GM23338 (cell line): ENCODE measurements at regions not wholly inside any gene's neighbourhood (a gene's known extent, or its start where the extent isn't known, plus 50 kb on each side); places are given as distances from the start of the nearest gene placed in this dataset.

ENCODE experiments used
- ATAC-seq: fragments of 200-7000 bp; cut with Tn5 transposase; 3 replicates; pipeline ENCODE4 v1.9.1; 2020
- DNase-seq: peaks from one replicate; pipeline ENCODE4 v3.0.0-alpha.2; 2015; ENCODE audit warnings: low spot score
- H2AFZ ChIP-seq: fragments of 200-600 bp; sonication (generic); 2 replicates; pipeline ENCODE4 v1.8.0; 2016; ENCODE audit warnings: antibody characterized with exemption, mild to moderate bottlenecking, moderate library complexity
- H3F3A ChIP-seq: fragments of 200-600 bp; sonication (generic); replicated peaks from 2 replicates; pipeline ENCODE4 v1.8.0; 2017; ENCODE audit warnings: antibody characterized with exemption, mixed run types, low read depth
- H3K27ac ChIP-seq: fragments of 200-600 bp; sonication (generic); 2 replicates; pipeline ENCODE4 v1.6.1; 2016; ENCODE audit warnings: low read depth
- H3K27me3 ChIP-seq: fragments of 200-600 bp; sonication (generic); 2 replicates; pipeline ENCODE4 v1.8.0; 2016; ENCODE audit warnings: mild to moderate bottlenecking, mixed run types, moderate library complexity; ENCODE audit not compliant: insufficient read depth
- H3K36me3 ChIP-seq: fragments of 200-600 bp; sonication (generic); 2 replicates; pipeline ENCODE4 v1.8.0; 2016; ENCODE audit warnings: mild to moderate bottlenecking; ENCODE audit not compliant: insufficient read depth
- H3K4me1 ChIP-seq: fragments of 200-600 bp; sonication (generic); 2 replicates; pipeline ENCODE4 v1.8.0; 2016; ENCODE audit warnings: mild to moderate bottlenecking, moderate library complexity; ENCODE audit not compliant: insufficient read depth
- H3K4me2 ChIP-seq: fragments of 200-600 bp; sonication (generic); 2 replicates; pipeline ENCODE4 v1.7.1; 2017; ENCODE audit warnings: mixed run types
- H3K4me3 ChIP-seq: fragments of 200-600 bp; sonication (generic); 2 replicates; pipeline ENCODE4 v1.6.1; 2016; ENCODE audit warnings: mixed run types
- H3K79me2 ChIP-seq: fragments of 200-600 bp; sonication (generic); replicated peaks from 2 replicates; pipeline ENCODE4 v1.8.0; 2017; ENCODE audit warnings: mild to moderate bottlenecking; ENCODE audit not compliant: insufficient read depth
- H3K9me2 ChIP-seq: fragments of 200-600 bp; sonication (generic); 2 replicates; pipeline ENCODE4 v1.8.0; 2017; ENCODE audit not compliant: insufficient read depth
- H4K20me1 ChIP-seq: fragments of 200-600 bp; sonication (generic); replicated peaks from 2 replicates; pipeline ENCODE4 v1.8.0; 2017; ENCODE audit warnings: mild to moderate bottlenecking; ENCODE audit not compliant: insufficient read depth
- H3K27ac Mint-ChIP-seq: 2 replicates; pipeline ENCODE4 v1.8.0; 2020; ENCODE audit warnings: inconsistent platforms, mild to moderate bottlenecking, moderate library complexity, mixed read lengths
- H3K27me3 Mint-ChIP-seq: 3 replicates; pipeline ENCODE4 v1.8.0; 2022; ENCODE audit warnings: low read depth, mild to moderate bottlenecking, moderate library complexity, mixed read lengths, inconsistent platforms; ENCODE audit not compliant: insufficient read depth, poor library complexity
- H3K36me3 Mint-ChIP-seq: 3 replicates; pipeline ENCODE4 v1.8.0; 2021; ENCODE audit warnings: low read depth, mild to moderate bottlenecking, inconsistent platforms, moderate library complexity, mixed read lengths
- H3K4me1 Mint-ChIP-seq: 3 replicates; pipeline ENCODE4 v1.8.0; 2020; ENCODE audit warnings: mild to moderate bottlenecking, inconsistent platforms, mixed read lengths
- H3K4me3 Mint-ChIP-seq: 3 replicates; pipeline ENCODE4 v1.8.0; 2021; ENCODE audit warnings: moderate library complexity, mild to moderate bottlenecking, inconsistent platforms, mixed read lengths
- H3K9me3 Mint-ChIP-seq: 3 replicates; pipeline ENCODE4 v1.8.0; 2020; ENCODE audit warnings: moderate library complexity, mild to moderate bottlenecking, inconsistent platforms, mixed read lengths
- CTCF ChIP-seq, 2 experiments: fragments of 200-600 bp in 1 of 2; sonication (generic) in 1 of 2; conservative IDR thresholded peaks; 2 replicates each; pipeline versions ENCODE4 v1.5.1 to v1.6.1; 2016 to 2017; ENCODE audit warnings: antibody characterized with exemption in 2 of 2, low read depth in 2 of 2, mild to moderate bottlenecking in 2 of 2, moderate library complexity in 1 of 2
- REST ChIP-seq: IDR thresholded peaks from one replicate; pipeline ENCODE4 v1.6.1; 2018; ENCODE audit warnings: antibody characterized with exemption; ENCODE audit not compliant: unreplicated experiment
- STAT1 ChIP-seq: IDR thresholded peaks from one replicate; pipeline ENCODE4 v1.6.1; 2016; ENCODE audit warnings: antibody characterized with exemption; ENCODE audit not compliant: unreplicated experiment
- TF ChIP-seq, protein P1 (sequence below): fragments of 250-450 bp; sonication (Bioruptor Pico); IDR thresholded peaks from 2 replicates; pipeline ENCODE4 v1.5.0; 2020; ENCODE audit warnings: mild to moderate bottlenecking, moderate library complexity

GRCh38 chr2:45083175-45083574, 73.9 kb upstream of the SIX2 start:
- H3K4me2 ChIP-seq: no peak overlapping the region
- DNase-seq (no peak), ATAC-seq (peak; percentile 47; the same call in 2 of the 3 replicates)
- no peak overlapping the region for H3K27ac Mint-ChIP-seq
- H4K20me1 ChIP-seq: no peaks in the 10 kb centered on the region
- H3K79me2 ChIP-seq: no peaks in the 10 kb centered on the region
- no peaks in the 10 kb centered on the region; the same call in 1 of the 3 replicates for H3K9me3 Mint-ChIP-seq
- no peaks in the 10 kb centered on the region for H3F3A ChIP-seq
- no peak overlapping the region for H2AFZ ChIP-seq
- no peaks in the 10 kb centered on the region for H3K4me1 ChIP-seq
- no peaks in the 10 kb centered on the region for H3K9me2 ChIP-seq
- H3K4me1 Mint-ChIP-seq: no peaks in the 10 kb centered on the region
- H3K4me3 Mint-ChIP-seq: no peak overlapping the region
- no peak overlapping the region for H3K4me3 ChIP-seq
- H3K36me3 ChIP-seq: no peaks in the 10 kb centered on the region
- peaks cover 6% of the 10 kb centered on the region for H3K27me3 Mint-ChIP-seq
- no peak overlapping the region for H3K27ac ChIP-seq
- H3K27me3 ChIP-seq: no peaks in the 10 kb centered on the region
- H3K36me3 Mint-ChIP-seq: no peaks in the 10 kb centered on the region
- peak in 1 of 2 experiments; percentile 29; a peak in 2 of 4 replicates for TF ChIP-seq CTCF (conservative IDR thresholded peaks at IDR 0.05; ENCODE audit: low read depth in 2 of 2)
- no peak for TF ChIP-seq STAT1

DNA sequence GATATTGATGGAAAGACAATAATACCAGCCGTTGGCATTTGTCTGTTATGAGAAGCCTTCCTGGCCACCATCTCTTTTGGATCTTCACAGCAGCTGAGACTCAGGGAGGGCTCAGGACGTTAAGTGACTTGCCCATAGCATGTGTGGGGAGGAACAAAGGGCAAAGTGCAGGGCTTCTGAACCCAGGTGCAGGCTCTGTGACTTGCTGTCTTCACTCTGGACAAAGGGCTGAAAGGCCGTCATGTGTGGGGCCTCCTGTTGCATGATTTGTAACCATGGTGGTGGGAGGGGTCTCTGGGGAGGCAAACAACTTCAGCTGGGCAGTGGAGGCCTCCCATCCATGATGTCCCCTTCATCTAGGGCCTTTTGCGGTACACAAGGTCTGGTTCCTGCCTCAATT, 65.5 kb upstream of the SIX2 start:
- Histone ChIP-seq H3K79me2 (no peaks in the 10 kb centered on the region), H4K20me1 (no peaks in the 10 kb centered on the region), H2AFZ (no peak overlapping the region), H3K4me1 (peaks cover 13% of the 10 kb centered on the region), H3K9me2 (0 out of 2 replicates have a peak, but pooled peaks cover 12% of the 10 kb centered on the region), H3K27ac (no peak overlapping the region), H3K36me3 (no peaks in the 10 kb centered on the region), H3F3A (no peaks in the 10 kb centered on the region), H3K4me3 (no peak overlapping the region), H3K27me3 (no peaks in the 10 kb centered on the region), H3K4me2 (no peak overlapping the region)
- TF ChIP-seq, protein P1, sequence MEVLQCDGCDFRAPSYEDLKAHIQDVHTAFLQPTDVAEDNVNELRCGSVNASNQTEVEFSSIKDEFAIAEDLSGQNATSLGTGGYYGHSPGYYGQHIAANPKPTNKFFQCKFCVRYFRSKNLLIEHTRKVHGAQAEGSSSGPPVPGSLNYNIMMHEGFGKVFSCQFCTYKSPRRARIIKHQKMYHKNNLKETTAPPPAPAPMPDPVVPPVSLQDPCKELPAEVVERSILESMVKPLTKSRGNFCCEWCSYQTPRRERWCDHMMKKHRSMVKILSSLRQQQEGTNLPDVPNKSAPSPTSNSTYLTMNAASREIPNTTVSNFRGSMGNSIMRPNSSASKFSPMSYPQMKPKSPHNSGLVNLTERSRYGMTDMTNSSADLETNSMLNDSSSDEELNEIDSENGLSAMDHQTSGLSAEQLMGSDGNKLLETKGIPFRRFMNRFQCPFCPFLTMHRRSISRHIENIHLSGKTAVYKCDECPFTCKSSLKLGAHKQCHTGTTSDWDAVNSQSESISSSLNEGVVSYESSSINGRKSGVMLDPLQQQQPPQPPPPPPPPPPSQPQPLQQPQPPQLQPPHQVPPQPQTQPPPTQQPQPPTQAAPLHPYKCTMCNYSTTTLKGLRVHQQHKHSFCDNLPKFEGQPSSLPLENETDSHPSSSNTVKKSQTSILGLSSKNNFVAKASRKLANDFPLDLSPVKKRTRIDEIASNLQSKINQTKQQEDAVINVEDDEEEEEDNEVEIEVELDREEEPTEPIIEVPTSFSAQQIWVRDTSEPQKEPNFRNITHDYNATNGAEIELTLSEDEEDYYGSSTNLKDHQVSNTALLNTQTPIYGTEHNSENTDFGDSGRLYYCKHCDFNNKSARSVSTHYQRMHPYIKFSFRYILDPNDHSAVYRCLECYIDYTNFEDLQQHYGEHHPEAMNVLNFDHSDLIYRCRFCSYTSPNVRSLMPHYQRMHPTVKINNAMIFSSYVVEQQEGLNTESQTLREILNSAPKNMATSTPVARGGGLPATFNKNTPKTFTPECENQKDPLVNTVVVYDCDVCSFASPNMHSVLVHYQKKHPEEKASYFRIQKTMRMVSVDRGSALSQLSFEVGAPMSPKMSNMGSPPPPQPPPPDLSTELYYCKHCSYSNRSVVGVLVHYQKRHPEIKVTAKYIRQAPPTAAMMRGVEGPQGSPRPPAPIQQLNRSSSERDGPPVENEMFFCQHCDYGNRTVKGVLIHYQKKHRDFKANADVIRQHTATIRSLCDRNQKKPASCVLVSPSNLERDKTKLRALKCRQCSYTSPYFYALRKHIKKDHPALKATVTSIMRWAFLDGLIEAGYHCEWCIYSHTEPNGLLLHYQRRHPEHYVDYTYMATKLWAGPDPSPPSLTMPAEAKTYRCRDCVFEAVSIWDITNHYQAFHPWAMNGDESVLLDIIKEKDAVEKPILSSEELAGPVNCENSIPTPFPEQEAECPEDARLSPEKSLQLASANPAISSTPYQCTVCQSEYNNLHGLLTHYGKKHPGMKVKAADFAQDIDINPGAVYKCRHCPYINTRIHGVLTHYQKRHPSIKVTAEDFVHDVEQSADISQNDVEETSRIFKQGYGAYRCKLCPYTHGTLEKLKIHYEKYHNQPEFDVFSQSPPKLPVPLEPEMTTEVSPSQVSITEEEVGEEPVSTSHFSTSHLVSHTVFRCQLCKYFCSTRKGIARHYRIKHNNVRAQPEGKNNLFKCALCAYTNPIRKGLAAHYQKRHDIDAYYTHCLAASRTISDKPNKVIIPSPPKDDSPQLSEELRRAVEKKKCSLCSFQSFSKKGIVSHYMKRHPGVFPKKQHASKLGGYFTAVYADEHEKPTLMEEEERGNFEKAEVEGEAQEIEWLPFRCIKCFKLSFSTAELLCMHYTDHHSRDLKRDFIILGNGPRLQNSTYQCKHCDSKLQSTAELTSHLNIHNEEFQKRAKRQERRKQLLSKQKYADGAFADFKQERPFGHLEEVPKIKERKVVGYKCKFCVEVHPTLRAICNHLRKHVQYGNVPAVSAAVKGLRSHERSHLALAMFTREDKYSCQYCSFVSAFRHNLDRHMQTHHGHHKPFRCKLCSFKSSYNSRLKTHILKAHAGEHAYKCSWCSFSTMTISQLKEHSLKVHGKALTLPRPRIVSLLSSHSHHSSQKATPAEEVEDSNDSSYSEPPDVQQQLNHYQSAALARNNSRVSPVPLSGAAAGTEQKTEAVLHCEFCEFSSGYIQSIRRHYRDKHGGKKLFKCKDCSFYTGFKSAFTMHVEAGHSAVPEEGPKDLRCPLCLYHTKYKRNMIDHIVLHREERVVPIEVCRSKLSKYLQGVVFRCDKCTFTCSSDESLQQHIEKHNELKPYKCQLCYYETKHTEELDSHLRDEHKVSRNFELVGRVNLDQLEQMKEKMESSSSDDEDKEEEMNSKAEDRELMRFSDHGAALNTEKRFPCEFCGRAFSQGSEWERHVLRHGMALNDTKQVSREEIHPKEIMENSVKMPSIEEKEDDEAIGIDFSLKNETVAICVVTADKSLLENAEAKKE: no peak
- no peak for TF ChIP-seq STAT1
- TF ChIP-seq REST: no peak
- peaks cover 11% of the 10 kb centered on the region for H3K27me3 Mint-ChIP-seq
- ATAC-seq (no peak), DNase-seq (no peak)
- H3K4me1 Mint-ChIP-seq: peaks cover 19% of the 10 kb centered on the region
- peaks cover 3% of the 10 kb centered on the region; the same call in 1 of the 3 replicates for H3K9me3 Mint-ChIP-seq
- no peak overlapping the region for H3K27ac Mint-ChIP-seq
- H3K36me3 Mint-ChIP-seq: peaks cover 3% of the 10 kb centered on the region; the same call in 1 of the 3 replicates
- H3K4me3 Mint-ChIP-seq: no peak overlapping the region
